Gastrocnemius medialis (tissue), 4 donors: ENCODE measurements at regions not wholly inside any gene's neighbourhood (a gene's known extent, or its start where the extent isn't known, plus 50 kb on each side); places are given as distances from the start of the nearest gene placed in this dataset.

Source experiments
- ATAC-seq, 2 donors: fragments of 150-250 bp; one replicate each; pipeline ENCODE4 v1.9.1; 2016
- DNase-seq, 2 donors: peaks; one replicate each; pipeline ENCODE4 v3.0.0-alpha.2; 2019
- H3K27ac ChIP-seq, 4 donors: fragments of 200-600 bp; sonication (generic); 1 replicate in 1 of 4; 2 replicates in 3 of 4; pipeline ENCODE4 v1.5.1; 2016 to 2018; ENCODE audit warnings: mild to moderate bottlenecking in 2 of 4, moderate library complexity in 1 of 4
- H3K27me3 ChIP-seq, 3 donors: fragments of 200-600 bp; sonication (generic) in 2 of 3; 1 replicate in 1 of 3; 2 replicates in 2 of 3; pipeline versions ENCODE4 v1.5.1 to v1.6.0; 2016 to 2019; ENCODE audit warnings: mild to moderate bottlenecking in 1 of 3, moderate library complexity in 1 of 3
- H3K36me3 ChIP-seq, 2 donors: fragments of 200-600 bp; sonication (generic) in 1 of 2; one replicate each; pipeline ENCODE4 v1.5.1; 2017 to 2018
- H3K4me1 ChIP-seq, 2 donors: fragments of 200-600 bp; sonication (generic) in 1 of 2; one replicate each; pipeline ENCODE4 v1.5.1; 2016 to 2017; ENCODE audit warnings: mild to moderate bottlenecking in 2 of 2
- H3K4me3 ChIP-seq, 4 donors: fragments of 200-600 bp; sonication (generic) in 3 of 4; 1 replicate in 1 of 4; 2 replicates in 3 of 4; pipeline ENCODE4 v1.5.1; 2016 to 2019; ENCODE audit warnings: mild to moderate bottlenecking in 2 of 4
- H3K9me3 ChIP-seq, 3 donors: fragments of 200-600 bp; sonication (generic) in 2 of 3; 1 replicate in 1 of 3; 2 replicates in 2 of 3; pipeline ENCODE4 v1.5.1; 2016 to 2019
- POLR2A ChIP-seq, 2 donors: fragments of 450-650 bp; IDR thresholded peaks; one replicate each; pipeline ENCODE4 v1.6.1; 2017; ENCODE audit warnings: antibody characterized with exemption in 2 of 2, mild to moderate bottlenecking in 2 of 2, moderate library complexity in 2 of 2
- in situ Hi-C, 4 donors: fragments of 200-750 bp; cut with MboI; loops; one replicate each; pipeline versions ENCODE4 v1.15.0 to v1.8.0; 2017; ENCODE audit warnings: low sequenced_read_pairs in 4 of 4
- intact Hi-C: fragments of 100-400 bp; cut with DNase I; formaldehyde crosslinking; loops from one replicate; pipeline ENCODE4 v1.15.1; 2023; ENCODE audit warnings: low total_unique reads
- TF ChIP-seq, protein P1 (sequence below), 5 experiments: fragments of 450-650 bp in 3 of 5; fragments of 200-600 bp in 2 of 5; sonication (generic) in 2 of 5; IDR thresholded peaks in 4 of 5; conservative IDR thresholded peaks in 1 of 5; 1 replicate in 4 of 5; 2 replicates in 1 of 5; pipeline ENCODE4 v1.5.1; 2016 to 2019; ENCODE audit warnings: antibody characterized with exemption in 5 of 5, mild to moderate bottlenecking in 3 of 5, moderate library complexity in 3 of 5

DNA sequence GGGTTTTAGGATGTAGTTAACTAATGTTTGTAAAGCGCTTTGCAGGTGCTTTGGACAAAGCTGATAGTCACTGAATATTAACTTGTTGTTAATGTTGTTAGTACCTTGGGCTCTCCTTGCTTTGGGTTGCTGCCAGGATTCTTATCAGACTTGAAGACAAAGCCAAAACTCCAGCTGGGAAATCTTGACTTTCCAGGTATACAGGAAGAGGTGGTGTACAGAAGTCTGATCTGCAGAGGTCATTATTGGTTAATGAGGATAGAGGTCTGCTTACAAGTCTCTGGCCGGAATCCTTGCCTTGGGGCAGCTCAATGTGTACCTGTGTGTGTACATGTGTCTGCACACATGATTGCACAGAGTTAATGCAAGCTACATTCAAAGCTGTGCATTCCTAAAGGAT is 96.0 kb upstream of the POU3F1 start:
- Histone ChIP-seq H3K9me3 (peaks cover 0 to 3% (median 0%) of the 10 kb centered on the region in 3 donors), H3K4me3 (no peak overlapping the region), H3K36me3 (no peaks in the 10 kb centered on the region), H3K4me1 (peaks cover 6 to 19% of the 10 kb centered on the region in 2 donors), H3K27me3 (peaks cover 0 to 2% (median 0%) of the 10 kb centered on the region in 3 donors), H3K27ac (no peak overlapping the region)
- TF ChIP-seq, protein P1, sequence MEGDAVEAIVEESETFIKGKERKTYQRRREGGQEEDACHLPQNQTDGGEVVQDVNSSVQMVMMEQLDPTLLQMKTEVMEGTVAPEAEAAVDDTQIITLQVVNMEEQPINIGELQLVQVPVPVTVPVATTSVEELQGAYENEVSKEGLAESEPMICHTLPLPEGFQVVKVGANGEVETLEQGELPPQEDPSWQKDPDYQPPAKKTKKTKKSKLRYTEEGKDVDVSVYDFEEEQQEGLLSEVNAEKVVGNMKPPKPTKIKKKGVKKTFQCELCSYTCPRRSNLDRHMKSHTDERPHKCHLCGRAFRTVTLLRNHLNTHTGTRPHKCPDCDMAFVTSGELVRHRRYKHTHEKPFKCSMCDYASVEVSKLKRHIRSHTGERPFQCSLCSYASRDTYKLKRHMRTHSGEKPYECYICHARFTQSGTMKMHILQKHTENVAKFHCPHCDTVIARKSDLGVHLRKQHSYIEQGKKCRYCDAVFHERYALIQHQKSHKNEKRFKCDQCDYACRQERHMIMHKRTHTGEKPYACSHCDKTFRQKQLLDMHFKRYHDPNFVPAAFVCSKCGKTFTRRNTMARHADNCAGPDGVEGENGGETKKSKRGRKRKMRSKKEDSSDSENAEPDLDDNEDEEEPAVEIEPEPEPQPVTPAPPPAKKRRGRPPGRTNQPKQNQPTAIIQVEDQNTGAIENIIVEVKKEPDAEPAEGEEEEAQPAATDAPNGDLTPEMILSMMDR (IDR thresholded peaks at IDR 0.05 in 4 of 5, conservative IDR thresholded peaks at IDR 0.05 in 1 of 5) = no peak
- TF ChIP-seq POLR2A (IDR thresholded peaks at IDR 0.05) = no peak
- ATAC-seq = no peak
- in situ Hi-C loops = no loop called here
- DNase-seq = no peak
- intact Hi-C loops = no loop called here

DNA sequence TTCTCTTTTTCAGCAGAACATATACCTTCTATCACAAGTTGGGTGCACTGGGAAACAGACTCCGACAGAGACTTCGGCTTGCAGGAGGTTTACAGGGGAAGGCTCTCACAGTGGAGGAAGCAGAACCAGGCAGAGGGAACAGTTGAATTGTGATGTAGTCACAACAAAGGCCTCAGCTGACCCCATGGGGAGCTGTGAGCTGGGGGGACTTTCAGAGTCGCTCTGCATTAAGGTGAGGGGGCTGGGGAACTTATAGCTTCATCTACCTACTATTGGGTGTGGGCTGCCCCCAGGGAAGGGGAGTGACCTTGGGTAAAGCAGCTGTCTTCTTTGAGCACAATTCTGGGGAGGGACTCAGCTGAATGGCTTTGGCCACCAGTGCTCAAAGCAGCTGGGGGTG is 94.9 kb upstream of the POU3F1 start:
- H3K27me3 ChIP-seq = peaks cover 0 to 3% (median 2%) of the 10 kb centered on the region in 3 donors
- no peak overlapping the region for H3K27ac ChIP-seq
- H3K9me3 ChIP-seq = peaks cover 0 to 3% (median 0%) of the 10 kb centered on the region in 3 donors
- ATAC-seq = no peak
- no peak for DNase-seq
- in situ Hi-C loops (no loop called here), intact Hi-C loops (no loop called here)
- H3K4me3 ChIP-seq = no peak overlapping the region
- H3K36me3 ChIP-seq = no peaks in the 10 kb centered on the region
- TF ChIP-seq POLR2A (IDR thresholded peaks at IDR 0.05) = no peak
- TF ChIP-seq, protein P1 (IDR thresholded peaks at IDR 0.05 in 4 of 5, conservative IDR thresholded peaks at IDR 0.05 in 1 of 5) = no peak
- peaks cover 7 to 19% of the 10 kb centered on the region in 2 donors for H3K4me1 ChIP-seq

DNA sequence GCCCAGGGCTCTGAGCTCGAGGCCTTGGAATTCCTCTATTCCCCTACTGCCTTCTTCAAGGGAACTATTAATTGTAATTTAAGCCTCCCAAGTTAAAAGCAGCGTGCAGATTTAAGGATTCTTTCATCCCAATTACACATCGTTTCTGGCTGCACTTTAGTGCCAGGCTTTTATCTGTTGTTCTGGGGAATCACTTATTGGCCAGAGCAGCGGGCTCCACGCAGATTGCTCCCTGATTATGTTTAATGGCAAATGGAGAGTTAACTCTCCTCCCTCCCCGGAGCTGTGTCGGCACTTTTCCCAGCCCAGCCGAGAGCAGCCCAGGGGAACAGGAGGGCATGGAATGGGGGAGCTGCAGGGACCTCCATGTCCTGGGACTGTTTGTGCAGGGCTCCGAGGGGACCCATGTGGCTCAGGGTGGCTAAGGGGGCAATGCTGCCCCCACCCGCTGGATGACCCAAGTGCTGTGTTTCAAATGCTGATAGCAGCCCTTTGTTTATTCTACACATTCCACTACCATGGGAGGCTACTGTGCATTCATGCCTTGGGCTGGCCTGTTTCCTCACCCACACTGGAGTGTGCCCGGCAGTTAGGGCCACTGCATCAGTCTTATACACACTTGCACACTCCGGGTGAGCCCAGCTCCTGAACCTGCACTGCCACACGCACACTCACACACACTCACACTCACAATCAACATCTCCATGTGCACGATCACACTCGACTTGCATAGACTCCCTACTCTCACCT is 93.3 kb upstream of the POU3F1 start:
- in situ Hi-C loops (no loop called here), intact Hi-C loops (no loop called here)
- Histone ChIP-seq H3K27me3 (peaks cover 0 to 3% (median 3%) of the 10 kb centered on the region in 3 donors), H3K4me3 (no peak overlapping the region), H3K9me3 (no peaks in the 10 kb centered on the region), H3K27ac (no peak overlapping the region), H3K4me1 (peaks cover 10 to 23% of the 10 kb centered on the region in 2 donors), H3K36me3 (no peaks in the 10 kb centered on the region)
- DNase-seq (no peak), ATAC-seq (no peak)
- TF ChIP-seq, protein P1 (IDR thresholded peaks at IDR 0.05 in 4 of 5, conservative IDR thresholded peaks at IDR 0.05 in 1 of 5) = no peak
- no peak for TF ChIP-seq POLR2A (IDR thresholded peaks at IDR 0.05)

DNA sequence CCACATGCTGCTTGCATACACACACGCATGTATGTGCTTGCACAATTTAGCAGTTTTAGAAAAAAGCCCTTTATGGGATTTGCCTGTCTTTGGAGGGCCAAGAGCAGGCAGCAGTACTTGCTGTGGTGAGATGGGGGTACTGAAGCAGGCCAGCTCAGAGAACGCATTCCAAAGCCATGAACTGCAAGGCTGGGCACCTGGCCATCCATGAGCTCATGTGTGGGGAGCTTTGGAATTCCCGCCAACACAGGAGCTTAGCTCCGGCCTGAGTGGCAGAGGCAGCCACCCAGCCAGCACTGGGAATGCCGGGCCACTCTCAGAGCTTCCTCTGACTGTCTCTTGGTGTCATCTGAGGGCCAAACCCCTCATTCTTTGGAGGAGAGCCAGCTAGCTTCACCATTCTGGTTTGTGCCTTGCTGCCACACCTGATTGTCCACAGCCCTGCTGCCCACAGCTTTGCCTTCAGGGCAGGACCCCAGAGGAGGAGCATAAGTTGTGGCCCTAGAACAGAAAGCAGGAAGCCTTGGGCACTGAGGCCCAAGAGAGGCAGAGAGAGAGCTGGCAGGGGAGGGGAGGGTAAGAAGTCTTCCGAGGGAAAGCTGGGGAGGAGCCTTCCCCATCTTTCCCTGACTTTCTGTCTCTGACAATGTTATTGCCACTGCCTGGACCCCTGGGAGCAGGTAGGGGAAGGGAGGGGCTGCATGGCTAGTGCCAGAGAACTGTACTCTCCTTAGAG is 92.1 kb upstream of the POU3F1 start:
- Histone ChIP-seq H3K9me3 (no peaks in the 10 kb centered on the region), H3K4me1 (peaks cover 10 to 23% of the 10 kb centered on the region in 2 donors), H3K36me3 (no peaks in the 10 kb centered on the region), H3K27ac (peak overlapping the region in 1 of 4 donors; percentile 6), H3K4me3 (no peak overlapping the region), H3K27me3 (peaks cover 8 to 15% (median 10%) of the 10 kb centered on the region in 3 donors)
- in situ Hi-C loops (no loop called here), intact Hi-C loops (no loop called here)
- ATAC-seq = peak; percentile 93 to 94
- no peak for TF ChIP-seq POLR2A (IDR thresholded peaks at IDR 0.05)
- TF ChIP-seq, protein P1 (IDR thresholded peaks at IDR 0.05 in 4 of 5, conservative IDR thresholded peaks at IDR 0.05 in 1 of 5) = peak in 3 of 5 experiments; percentile 20 to 58 (median 28)
- peak; percentile 56 to 68 for DNase-seq
